ENCODE measurements at regions not wholly inside any gene's neighbourhood (a gene's known extent, or its start where the extent isn't known, plus 50 kb on each side); places are given as distances from the start of the nearest gene placed in this dataset.
A peak's percentile ranks its signal among the peaks of the same experiment; 100 is the strongest.
"Not testable (repeated sequence)": the region's sequence is repeated elsewhere in the genome, so short reads cannot be mapped to it uniquely, and the experiment has no call there.

GRCh38 chr2:110336071-110336470 is 123.7 kb upstream of the MTLN start:
- FAIRE-seq; DNase-seq (ENCODE audit: low spot score): not testable (repeated sequence)

GRCh38 chr2:110335415-110336049 is 123.2 kb upstream of the MTLN start:
- DNase-seq (ENCODE audit: low spot score); FAIRE-seq: not testable (repeated sequence)

- DNase-seq (ENCODE audit: low spot score); FAIRE-seq: not testable (repeated sequence)
These were observed 121.1 kb upstream of the MTLN start for GRCh38 chr2:110333114-110334095.

- not testable (repeated sequence) for FAIRE-seq; DNase-seq (ENCODE audit: low spot score)
These were observed 119.3 kb upstream of the MTLN start for GRCh38 chr2:110331625-110332024.

GRCh38 chr2:110329760-110330159 is 117.4 kb upstream of the MTLN start:
- not testable (repeated sequence) for FAIRE-seq; DNase-seq (ENCODE audit: low spot score)

- not testable (repeated sequence) for FAIRE-seq; DNase-seq (ENCODE audit: low spot score)
These were observed 116.8 kb upstream of the MTLN start for GRCh38 chr2:110329158-110329557.

GRCh38 chr2:110328677-110329076 is 116.3 kb upstream of the MTLN start:
- DNase-seq (ENCODE audit: low spot score); FAIRE-seq: not testable (repeated sequence)

- FAIRE-seq; DNase-seq (ENCODE audit: low spot score): not testable (repeated sequence)
These were observed 111.5 kb upstream of the MTLN start for GRCh38 chr2:110323832-110324231.

- not testable (repeated sequence) for DNase-seq (ENCODE audit: low spot score); FAIRE-seq
These were observed 110.2 kb upstream of the MTLN start for GRCh38 chr2:110322535-110322934.

GRCh38 chr2:110320834-110321563 is 108.7 kb upstream of the MTLN start:
- FAIRE-seq = not testable (repeated sequence)

GRCh38 chr2:110318898-110319297 is 106.6 kb upstream of the MTLN start:
- not testable (repeated sequence) for DNase-seq (ENCODE audit: low spot score); FAIRE-seq

More at GRCh38 chr2:110320834-110321563, 108.7 kb upstream of the MTLN start:
- not testable (repeated sequence) for DNase-seq (ENCODE audit: low spot score)

- not testable (repeated sequence) for FAIRE-seq; DNase-seq (ENCODE audit: low spot score)
These were observed 105.0 kb upstream of the MTLN start for GRCh38 chr2:110317377-110317776.

GRCh38 chr2:110316051-110316865 is 103.9 kb upstream of the MTLN start:
- not testable (repeated sequence) for FAIRE-seq; DNase-seq (ENCODE audit: low spot score)

- peak; percentile 87 for FAIRE-seq
- not testable (repeated sequence) for DNase-seq (ENCODE audit: low spot score)
These were observed 102.9 kb upstream of the MTLN start for GRCh38 chr2:110315054-110315820.

- FAIRE-seq; DNase-seq (ENCODE audit: low spot score): not testable (repeated sequence)
These were observed 102.1 kb upstream of the MTLN start for GRCh38 chr2:110314472-110314871.

- not testable (repeated sequence) for FAIRE-seq; DNase-seq (ENCODE audit: low spot score)
These were observed 100.7 kb upstream of the MTLN start for GRCh38 chr2:110313032-110313431.

GRCh38 chr2:110311713-110312444 is 99.5 kb upstream of the MTLN start:
- not testable (repeated sequence) for DNase-seq (ENCODE audit: low spot score); FAIRE-seq

GRCh38 chr2:110310988-110311475 is 98.7 kb upstream of the MTLN start:
- not testable (repeated sequence) for FAIRE-seq; DNase-seq (ENCODE audit: low spot score)

All from RCC 7860 (cell line).